MCF 10A (cell line): ENCODE measurements at regions not wholly inside any gene's neighbourhood (a gene's known extent, or its start where the extent isn't known, plus 50 kb on each side); places are given as distances from the start of the nearest gene placed in this dataset.

Source experiments
- BruUV-seq: library from RNA; stranded (reverse); fragments of 400-500 nt; replicated peaks from 2 replicates; lab custom pipeline; 2021; lab: Mats Ljungman, UMichigan
- CTCF ChIA-PET: fragments of 300-600 bp; sonication (Branson Sonifier 250); formaldehyde crosslinking; extraction: SDS; loops from one replicate; lab custom pipeline; 2021; ENCODE audit warnings: antibody characterized with exemption, inconsistent platforms; lab: Yijun Ruan, JAX
- POLR2A ChIA-PET: fragments of 300-600, 350-650 bp; sonication (Branson Sonifier 250); formaldehyde crosslinking; extraction: SDS; loops from one replicate; lab custom pipeline; 2020; ENCODE audit warnings: antibody characterized with exemption, inconsistent platforms; lab: Yijun Ruan, JAX
- DNase-seq: peaks from one replicate; pipeline ENCODE4 v3.0.0-alpha.2; 2018; ENCODE audit not compliant: unreplicated experiment
- H3K27ac Mint-ChIP-seq: one replicate; pipeline ENCODE4 v1.8.0; 2022; ENCODE audit warnings: mild to moderate bottlenecking, low read depth, mixed read lengths; ENCODE audit not compliant: unreplicated experiment
- H3K27me3 Mint-ChIP-seq: one replicate; pipeline ENCODE4 v1.8.0; 2022; ENCODE audit warnings: mixed read lengths; ENCODE audit not compliant: insufficient read depth, unreplicated experiment
- H3K36me3 Mint-ChIP-seq: one replicate; pipeline ENCODE4 v1.8.0; 2022; ENCODE audit warnings: mild to moderate bottlenecking, moderate library complexity, mixed read lengths; ENCODE audit not compliant: insufficient read depth, unreplicated experiment
- H3K4me1 Mint-ChIP-seq: one replicate; pipeline ENCODE4 v1.8.0; 2022; ENCODE audit warnings: mixed read lengths; ENCODE audit not compliant: insufficient read depth, unreplicated experiment
- H3K4me3 Mint-ChIP-seq: one replicate; pipeline ENCODE4 v1.8.0; 2022; ENCODE audit warnings: mild to moderate bottlenecking, moderate library complexity, mixed read lengths; ENCODE audit not compliant: unreplicated experiment
- H3K9me3 Mint-ChIP-seq: one replicate; pipeline ENCODE4 v1.8.0; 2022; ENCODE audit warnings: mixed read lengths; ENCODE audit not compliant: unreplicated experiment
- intact Hi-C: fragments of 100-400 bp; cut with micrococcal nuclease; formaldehyde crosslinking; loops from 2 replicates; pipeline ENCODE4 v1.14.1; 2022
- TF ChIP-seq, protein P1 (sequence below): fragments of 200-600 bp; IDR thresholded peaks from one replicate; pipeline ENCODE4 v1.8.0; 2022; ENCODE audit warnings: antibody characterized with exemption, mild to moderate bottlenecking; ENCODE audit not compliant: unreplicated experiment

DNA sequence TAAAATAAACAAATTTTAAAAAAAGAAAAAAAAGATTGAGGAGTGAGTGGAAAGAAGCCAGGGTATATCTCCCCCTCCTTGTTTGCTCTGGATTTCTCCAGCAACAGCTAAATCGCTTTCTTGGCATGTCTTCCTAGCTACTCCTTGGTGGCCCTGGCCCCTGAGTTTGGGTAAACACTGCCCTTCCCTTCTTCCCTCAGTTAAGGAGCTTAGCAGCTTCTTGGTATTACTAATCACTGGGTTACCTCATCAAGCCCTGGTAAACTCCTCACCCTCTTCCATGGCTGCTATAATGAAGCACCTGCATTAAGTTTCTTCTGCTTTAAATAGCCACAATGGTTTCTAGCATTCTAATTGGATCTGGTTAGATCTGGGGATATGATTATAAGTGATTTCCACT lies 269.8 kb downstream of the FZD1 start:
- Mint-ChIP-seq H3K36me3 (no peaks in the 10 kb centered on the region), H3K27ac (no peak overlapping the region), H3K9me3 (peaks cover 18% of the 10 kb centered on the region), H3K4me1 (no peaks in the 10 kb centered on the region), H3K4me3 (no peak overlapping the region), H3K27me3 (no peaks in the 10 kb centered on the region)
- TF ChIP-seq, protein P1, sequence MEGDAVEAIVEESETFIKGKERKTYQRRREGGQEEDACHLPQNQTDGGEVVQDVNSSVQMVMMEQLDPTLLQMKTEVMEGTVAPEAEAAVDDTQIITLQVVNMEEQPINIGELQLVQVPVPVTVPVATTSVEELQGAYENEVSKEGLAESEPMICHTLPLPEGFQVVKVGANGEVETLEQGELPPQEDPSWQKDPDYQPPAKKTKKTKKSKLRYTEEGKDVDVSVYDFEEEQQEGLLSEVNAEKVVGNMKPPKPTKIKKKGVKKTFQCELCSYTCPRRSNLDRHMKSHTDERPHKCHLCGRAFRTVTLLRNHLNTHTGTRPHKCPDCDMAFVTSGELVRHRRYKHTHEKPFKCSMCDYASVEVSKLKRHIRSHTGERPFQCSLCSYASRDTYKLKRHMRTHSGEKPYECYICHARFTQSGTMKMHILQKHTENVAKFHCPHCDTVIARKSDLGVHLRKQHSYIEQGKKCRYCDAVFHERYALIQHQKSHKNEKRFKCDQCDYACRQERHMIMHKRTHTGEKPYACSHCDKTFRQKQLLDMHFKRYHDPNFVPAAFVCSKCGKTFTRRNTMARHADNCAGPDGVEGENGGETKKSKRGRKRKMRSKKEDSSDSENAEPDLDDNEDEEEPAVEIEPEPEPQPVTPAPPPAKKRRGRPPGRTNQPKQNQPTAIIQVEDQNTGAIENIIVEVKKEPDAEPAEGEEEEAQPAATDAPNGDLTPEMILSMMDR = no peak
- DNase-seq = no peak
- intact Hi-C loops = no loop called here
- ChIA-PET POLR2A (no interaction called here), CTCF (no interaction called here)
- no TSS peak for BruUV-seq

GRCh38 chr7:91537260-91538152 lies 273.3 kb downstream of the FZD1 start:
- Mint-ChIP-seq H3K27me3 (no peaks in the 10 kb centered on the region), H3K4me1 (no peaks in the 10 kb centered on the region), H3K36me3 (no peaks in the 10 kb centered on the region), H3K4me3 (no peak overlapping the region), H3K27ac (no peak overlapping the region), H3K9me3 (peaks cover 9% of the 10 kb centered on the region)
- TF ChIP-seq, protein P1 = no peak
- intact Hi-C loops = no loop called here
- BruUV-seq = no TSS peak
- POLR2A ChIA-PET = no interaction called here
- CTCF ChIA-PET = interaction anchor here (0.6 to 1.1 kb wide), 3 partner anchors 13 to 194 kb away, joined by 3 to 5 read pairs (median 3); no protein-coding TSS in a partner anchor
- DNase-seq = no peak

DNA sequence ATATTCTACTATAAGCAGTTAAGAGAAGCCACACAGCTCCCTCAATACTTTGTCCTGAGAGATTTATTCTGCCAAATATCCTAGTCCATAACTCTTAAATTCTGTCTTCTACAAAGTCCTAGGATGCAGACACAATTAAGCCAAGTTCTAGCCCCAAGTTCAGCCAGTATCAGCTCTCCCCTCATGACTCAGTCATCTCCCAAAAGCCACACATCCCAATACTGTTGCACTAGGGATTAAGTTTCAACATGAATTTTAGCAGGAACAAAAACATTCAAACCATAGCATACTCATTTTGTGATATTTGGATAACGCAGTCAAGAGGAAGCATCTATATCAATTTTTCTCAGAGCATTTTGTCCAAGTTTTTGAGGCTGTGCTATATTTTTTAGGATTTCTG lies 277.4 kb downstream of the FZD1 start:
- Mint-ChIP-seq H3K9me3 (no peaks in the 10 kb centered on the region), H3K27ac (no peak overlapping the region), H3K27me3 (no peaks in the 10 kb centered on the region), H3K36me3 (no peaks in the 10 kb centered on the region), H3K4me1 (no peaks in the 10 kb centered on the region), H3K4me3 (no peak overlapping the region)
- ChIA-PET POLR2A (interaction anchor here (1.0 kb wide), 1 partner anchor 462 kb away, joined by 4 read pairs; no protein-coding TSS in a partner anchor), CTCF (no interaction called here)
- intact Hi-C loops = no loop called here
- DNase-seq = no peak
- TF ChIP-seq, protein P1 = no peak
- no TSS peak for BruUV-seq

DNA sequence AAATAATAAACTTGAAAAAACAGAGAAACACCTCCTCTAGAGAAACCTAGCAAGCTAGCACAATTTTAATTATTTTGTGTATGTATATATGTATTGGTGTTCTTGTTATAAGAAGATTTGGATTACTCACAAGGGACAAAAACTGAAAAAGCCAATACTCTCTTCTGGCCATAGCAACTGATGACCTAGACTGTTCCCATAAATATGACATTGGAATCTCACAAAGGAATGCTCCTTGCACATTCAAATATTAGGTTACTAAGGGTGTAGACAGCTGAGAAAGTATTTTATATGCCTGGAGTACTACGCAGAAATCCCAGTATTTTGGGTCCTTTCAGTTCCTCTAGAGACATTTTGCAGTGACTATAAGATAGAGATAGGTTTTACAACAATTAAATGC lies 279.4 kb downstream of the FZD1 start:
- intact Hi-C loops = no loop called here
- POLR2A ChIA-PET = no interaction called here

More for the DNA sequence above, 279.4 kb downstream of the FZD1 start:
- Mint-ChIP-seq H3K9me3 (no peaks in the 10 kb centered on the region), H3K27ac (no peak overlapping the region), H3K4me1 (no peaks in the 10 kb centered on the region), H3K4me3 (no peak overlapping the region), H3K36me3 (no peaks in the 10 kb centered on the region), H3K27me3 (no peaks in the 10 kb centered on the region)
- no peak for DNase-seq
- no TSS peak for BruUV-seq
- CTCF ChIA-PET = no interaction called here
- TF ChIP-seq, protein P1 = no peak
